ENCODE measurements at regions not wholly inside any gene's neighbourhood (a gene's known extent, or its start where the extent isn't known, plus 50 kb on each side); places are given as distances from the start of the nearest gene placed in this dataset.

DNA sequence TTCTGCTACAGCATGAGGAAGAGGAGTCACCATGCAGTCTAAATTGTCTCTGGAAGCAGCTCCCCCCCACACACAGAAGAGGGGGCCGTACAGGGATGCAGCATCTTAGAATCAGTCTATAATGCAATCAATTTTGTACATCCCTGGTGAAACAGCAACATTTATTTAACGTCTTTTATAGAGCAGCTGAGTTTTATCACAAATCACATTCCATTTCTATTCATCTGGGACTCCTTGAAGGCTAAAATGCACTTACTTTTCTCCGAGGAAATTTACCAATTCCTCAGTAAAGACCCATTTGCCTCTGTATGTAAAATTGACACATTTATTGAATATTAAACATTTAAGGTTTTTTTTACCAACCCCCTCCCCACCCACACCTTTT, 193.9 kb downstream of the PHETA1 start:
- DNase-seq (ENCODE audit: low spot score), result no peak

- no peak for DNase-seq (ENCODE audit: low spot score)
These were observed 194.5 kb downstream of the PHETA1 start for GRCh38 chr12:111174251-111174960.

- DNase-seq (ENCODE audit: low spot score), result no peak
These were observed 195.1 kb downstream of the PHETA1 start for GRCh38 chr12:111173836-111174235.

- DNase-seq (ENCODE audit: low spot score), result no peak
These were observed 195.5 kb downstream of the PHETA1 start for GRCh38 chr12:111173391-111173790.

DNA sequence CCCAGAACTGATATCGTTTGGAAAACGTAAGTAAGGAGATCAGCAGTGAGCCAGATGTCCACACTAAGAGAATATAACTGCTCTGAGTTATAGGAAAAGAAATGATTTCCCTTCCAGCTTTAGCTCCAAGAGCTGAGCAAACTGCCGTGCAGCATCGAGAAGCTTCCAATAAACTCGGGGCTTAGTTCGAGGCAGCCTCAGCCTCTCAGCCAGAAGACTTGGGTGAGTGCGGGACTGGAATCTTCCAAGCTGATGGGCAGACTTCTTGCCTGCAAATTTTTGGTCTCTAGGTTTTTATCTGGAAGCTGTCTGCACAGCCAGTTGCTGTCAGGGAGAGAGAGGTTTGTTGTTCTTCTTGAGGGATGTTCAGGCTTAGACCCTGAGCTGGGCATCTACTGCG, 196.1 kb downstream of the PHETA1 start:
- no peak for DNase-seq (ENCODE audit: low spot score)

GRCh38 chr12:111171832-111172231, 197.1 kb downstream of the PHETA1 start:
- DNase-seq (ENCODE audit: low spot score), result no peak

DNA sequence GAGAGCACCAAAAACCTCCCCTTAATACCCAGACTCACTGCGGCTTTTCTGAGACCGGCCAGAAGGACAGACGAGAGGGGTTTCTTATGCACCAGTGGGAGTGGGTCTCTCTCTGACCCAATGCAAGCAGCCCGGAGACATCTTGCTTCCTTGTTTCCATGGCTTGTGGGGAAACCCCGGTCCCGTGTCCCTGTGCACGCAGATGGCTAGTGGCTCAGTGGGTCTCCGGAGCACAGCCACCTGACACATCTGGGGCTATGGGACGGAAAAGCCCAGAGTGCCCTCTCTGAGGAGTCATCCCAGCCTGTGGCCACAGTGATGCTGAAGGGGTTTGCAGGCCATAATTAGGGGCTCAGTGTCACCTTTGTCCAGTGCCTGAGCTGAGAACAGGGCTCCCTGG, 197.6 kb downstream of the PHETA1 start:
- DNase-seq (ENCODE audit: low spot score), result no peak

- DNase-seq (ENCODE audit: low spot score), result no peak
These were observed 198.4 kb downstream of the PHETA1 start for GRCh38 chr12:111170543-111170942.

DNA sequence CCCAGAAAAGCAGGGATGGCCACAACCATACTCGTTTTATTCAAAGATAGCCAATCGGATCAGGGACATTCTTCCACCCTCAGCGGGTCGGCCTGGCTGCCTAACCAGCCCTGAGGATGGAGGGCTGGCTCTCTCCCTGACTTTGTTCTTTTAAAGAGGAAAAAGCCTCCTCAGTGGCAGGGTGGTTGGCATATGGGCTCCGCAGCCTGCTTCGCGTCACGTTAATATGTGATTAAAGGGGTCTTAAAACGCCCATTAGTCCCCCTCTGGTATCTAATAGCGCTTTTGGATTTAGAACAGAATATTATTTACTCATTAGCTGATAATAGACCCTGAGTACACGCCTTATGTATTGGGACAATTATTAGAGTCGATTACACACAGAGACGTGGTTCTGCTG, 199.4 kb downstream of the PHETA1 start:
- no peak for DNase-seq (ENCODE audit: low spot score)

- DNase-seq (ENCODE audit: low spot score), result no peak
These were observed 199.9 kb downstream of the PHETA1 start for GRCh38 chr12:111169032-111169431.

GRCh38 chr12:111168009-111168900, 200.6 kb downstream of the PHETA1 start:
- DNase-seq (ENCODE audit: low spot score), result no peak

DNA sequence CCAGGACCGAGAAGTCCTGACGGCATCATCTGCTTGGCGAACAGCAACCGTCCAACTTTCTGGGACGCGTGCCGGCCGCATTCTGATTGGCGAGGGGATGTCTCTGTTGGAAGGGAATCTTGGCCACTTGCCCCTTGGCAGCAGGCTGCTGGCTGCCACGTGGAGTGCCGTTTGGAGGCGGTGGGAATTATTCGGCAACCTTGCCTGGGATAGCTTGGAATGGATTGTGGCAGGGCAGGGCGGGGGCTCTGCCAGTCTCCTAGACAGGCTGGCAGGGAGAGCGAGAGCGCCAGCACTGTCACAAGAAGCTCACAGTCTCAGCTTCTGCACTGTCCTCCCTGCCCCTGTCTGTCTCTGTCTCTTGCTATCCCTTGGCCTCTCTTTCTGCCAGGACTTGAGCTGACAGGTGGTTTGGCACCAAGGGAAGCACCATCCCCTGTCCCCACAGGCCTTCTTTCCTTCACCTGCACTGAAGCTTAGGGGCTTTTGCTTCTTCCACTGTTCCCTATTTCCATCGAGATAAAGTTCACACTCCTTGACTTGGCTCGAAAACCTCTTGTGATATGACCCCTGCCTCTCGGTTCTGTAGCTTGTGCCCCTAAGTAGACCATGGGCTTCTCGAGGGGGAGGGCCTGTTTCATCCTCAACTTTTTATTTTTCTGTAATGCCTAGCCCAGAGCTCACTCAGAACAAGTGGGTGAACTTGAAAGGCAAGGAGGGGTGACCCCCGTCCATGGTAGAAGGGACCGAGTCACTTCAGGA, 201.9 kb downstream of the PHETA1 start:
- DNase-seq (ENCODE audit: low spot score), result no peak

GRCh38 chr12:111164833-111165525, 203.9 kb downstream of the PHETA1 start:
- DNase-seq (ENCODE audit: low spot score), result no peak

DNA sequence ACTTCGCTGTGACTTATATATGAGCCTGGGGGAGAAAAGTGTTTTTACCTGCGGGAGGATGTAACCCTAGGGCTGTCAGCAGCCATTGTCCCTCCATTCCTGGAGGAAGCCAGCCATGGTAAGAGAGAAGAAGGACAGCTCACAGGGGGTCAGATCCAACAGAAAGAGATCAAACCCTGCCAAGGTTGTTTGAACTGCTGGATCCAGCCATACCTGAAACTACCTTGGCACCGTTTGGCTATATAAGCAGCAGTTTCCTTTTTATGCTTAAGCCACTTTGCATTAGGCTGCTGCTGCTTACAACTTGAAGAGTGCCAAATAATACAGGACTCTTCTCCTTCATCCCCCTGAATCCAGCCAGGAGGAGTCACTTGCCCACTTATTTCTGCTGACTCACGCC, 205.5 kb downstream of the PHETA1 start:
- no peak for DNase-seq (ENCODE audit: low spot score)

GRCh38 chr12:111161898-111162297, 207.0 kb downstream of the PHETA1 start:
- DNase-seq (ENCODE audit: low spot score), result no peak

DNA sequence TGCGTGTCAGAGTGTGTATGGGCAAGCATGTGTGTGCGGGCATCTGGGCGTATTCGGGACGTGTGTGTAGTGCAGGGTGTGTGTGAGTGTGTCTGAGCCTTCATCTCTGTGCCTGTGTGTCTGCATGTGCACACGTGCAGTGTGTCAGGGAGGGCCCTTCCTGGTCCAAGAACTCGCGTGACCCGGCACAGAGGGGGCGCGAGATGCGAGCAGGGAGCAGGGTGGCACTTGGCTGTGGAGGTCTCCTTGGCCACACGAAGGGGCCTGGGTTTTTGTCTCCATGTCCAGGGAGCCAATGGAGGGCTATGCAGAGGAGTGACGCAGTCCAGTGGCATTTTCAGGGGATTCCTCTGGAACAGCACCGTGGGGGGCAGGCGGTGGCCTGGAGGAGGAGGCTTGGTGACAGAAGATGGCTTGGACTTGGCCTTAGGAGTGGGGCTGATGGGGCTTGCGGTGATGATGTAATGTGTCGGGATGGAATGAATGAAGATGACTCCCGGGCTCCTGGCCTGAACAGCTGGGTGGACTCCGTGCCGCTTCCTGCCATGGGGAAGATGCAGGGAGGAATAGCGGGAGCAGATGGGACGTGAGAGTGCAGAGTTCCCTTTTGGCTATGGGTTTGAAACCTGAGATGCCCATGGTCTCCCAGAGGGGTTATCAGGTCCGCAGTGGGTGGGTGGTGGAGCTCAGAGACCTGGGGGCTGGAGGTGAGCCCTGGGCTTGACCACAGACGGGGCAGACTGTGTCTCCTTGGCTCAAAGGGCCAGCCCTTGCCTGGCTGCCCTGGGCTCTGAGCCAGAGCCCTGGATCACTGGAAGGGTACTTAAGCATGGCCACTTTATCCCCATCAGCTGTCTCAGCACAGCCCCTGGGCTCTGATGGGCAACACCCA, 208.3 kb downstream of the PHETA1 start:
- DNase-seq (ENCODE audit: low spot score), result no peak

DNA sequence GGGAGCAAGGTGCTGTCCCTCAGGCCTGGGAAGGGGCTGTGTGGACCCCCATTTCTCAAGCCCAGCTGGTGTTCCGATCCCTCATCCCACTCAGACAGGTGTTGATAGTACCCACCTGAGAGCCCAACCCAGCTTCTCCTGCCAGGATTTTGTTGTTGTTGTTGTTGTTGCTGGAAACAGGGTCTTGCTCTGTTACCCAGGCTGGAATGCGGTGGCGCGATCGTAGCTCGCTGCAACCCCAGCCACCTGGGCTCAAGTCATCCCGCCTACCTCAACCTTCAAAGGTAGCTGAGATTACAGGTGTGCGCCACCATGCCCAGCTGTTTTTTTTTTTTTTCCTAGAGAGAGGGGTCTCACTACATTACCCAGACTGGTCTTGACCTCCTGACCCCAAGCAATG, 209.9 kb downstream of the PHETA1 start:
- no peak for DNase-seq (ENCODE audit: low spot score)

DNA sequence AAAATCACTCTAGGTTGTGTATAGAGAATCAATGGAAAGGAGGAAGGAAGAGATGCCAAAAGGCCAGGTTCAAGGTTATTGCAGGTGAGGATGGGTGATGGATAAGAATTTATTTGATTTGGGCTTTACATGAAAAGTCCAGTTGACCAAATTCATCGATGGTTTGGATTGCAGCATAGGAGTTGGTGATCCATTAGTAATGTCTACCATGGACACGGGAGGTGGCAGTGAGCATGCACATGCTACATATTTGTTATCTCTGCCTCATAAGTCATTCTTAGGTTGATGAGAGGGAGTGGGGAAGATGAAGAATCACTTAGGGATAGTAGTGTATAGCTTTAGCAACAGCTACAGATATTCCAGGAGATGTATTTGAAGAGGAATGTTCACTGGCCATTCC, 211.4 kb downstream of the PHETA1 start:
- DNase-seq (ENCODE audit: low spot score), result no peak

DNA sequence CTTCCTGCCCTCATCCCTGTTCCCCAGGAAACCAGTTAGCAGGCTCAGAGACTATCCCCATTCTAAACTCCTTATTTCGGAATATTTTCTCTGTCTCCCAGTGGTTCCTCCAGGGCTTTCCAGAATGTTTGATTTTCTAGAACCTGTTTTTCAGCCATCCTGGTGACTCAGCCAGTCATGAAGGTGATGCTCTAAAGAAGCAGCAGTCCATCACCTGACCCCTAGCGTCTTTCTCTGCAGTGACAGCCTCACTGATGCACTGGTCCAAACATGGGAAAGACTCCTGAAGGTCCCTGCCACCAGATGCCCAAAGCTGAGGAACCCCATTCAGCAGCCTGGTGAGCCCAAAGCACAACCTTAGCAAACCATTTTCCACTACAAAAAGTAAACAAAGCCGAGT, 212.6 kb downstream of the PHETA1 start:
- DNase-seq (ENCODE audit: low spot score), result no peak

DNA sequence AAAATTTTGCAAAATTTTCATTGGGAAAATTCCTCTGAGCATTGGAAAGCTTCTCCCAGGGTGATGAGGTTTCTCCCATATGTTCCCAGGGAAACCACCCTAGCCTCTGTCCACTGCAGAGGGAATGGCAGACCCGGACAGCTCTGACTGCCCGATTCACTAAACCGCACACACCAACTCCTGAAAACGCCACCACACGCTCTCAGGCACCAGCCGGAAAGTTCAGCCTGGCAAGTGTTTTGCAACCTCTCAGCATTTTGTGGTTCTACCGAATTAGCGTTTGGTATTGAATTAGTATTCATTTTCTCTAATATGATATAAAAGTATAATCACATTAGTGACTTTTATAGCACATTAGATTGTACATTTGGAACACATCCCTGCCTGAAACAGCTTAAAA, 213.4 kb downstream of the PHETA1 start:
- no peak for DNase-seq (ENCODE audit: low spot score)

- no peak for DNase-seq (ENCODE audit: low spot score)
These were observed 213.9 kb downstream of the PHETA1 start for GRCh38 chr12:111155020-111155419.

Data from CD4-positive, alpha-beta T cell treated with Interleukin-6 at 100 ng/mL for 8 hours (primary cell).